SHP77 (cell line): ENCODE measurements at regions not wholly inside any gene's neighbourhood (a gene's known extent, or its start where the extent isn't known, plus 50 kb on each side); places are given as distances from the start of the nearest gene placed in this dataset.
"Not testable (repeated sequence)": the region's sequence is repeated elsewhere in the genome, so short reads cannot be mapped to it uniquely, and the experiment has no call there.

ENCODE experiments used
- DNase-seq, 2 experiments: peaks; one replicate each; lab custom pipeline; 2025; lab: John Stamatoyannopoulos, UW

- DNase-seq: not testable (repeated sequence)
These were observed 62.8 kb downstream of the SCP2D1 start for GRCh38 chr20:18876394-18876793.

GRCh38 chr20:18879262-18879661 lies 65.7 kb downstream of the SCP2D1 start:
- no peak for DNase-seq

GRCh38 chr20:18886756-18887155 lies 73.2 kb downstream of the SCP2D1 start:
- no peak for DNase-seq

DNA sequence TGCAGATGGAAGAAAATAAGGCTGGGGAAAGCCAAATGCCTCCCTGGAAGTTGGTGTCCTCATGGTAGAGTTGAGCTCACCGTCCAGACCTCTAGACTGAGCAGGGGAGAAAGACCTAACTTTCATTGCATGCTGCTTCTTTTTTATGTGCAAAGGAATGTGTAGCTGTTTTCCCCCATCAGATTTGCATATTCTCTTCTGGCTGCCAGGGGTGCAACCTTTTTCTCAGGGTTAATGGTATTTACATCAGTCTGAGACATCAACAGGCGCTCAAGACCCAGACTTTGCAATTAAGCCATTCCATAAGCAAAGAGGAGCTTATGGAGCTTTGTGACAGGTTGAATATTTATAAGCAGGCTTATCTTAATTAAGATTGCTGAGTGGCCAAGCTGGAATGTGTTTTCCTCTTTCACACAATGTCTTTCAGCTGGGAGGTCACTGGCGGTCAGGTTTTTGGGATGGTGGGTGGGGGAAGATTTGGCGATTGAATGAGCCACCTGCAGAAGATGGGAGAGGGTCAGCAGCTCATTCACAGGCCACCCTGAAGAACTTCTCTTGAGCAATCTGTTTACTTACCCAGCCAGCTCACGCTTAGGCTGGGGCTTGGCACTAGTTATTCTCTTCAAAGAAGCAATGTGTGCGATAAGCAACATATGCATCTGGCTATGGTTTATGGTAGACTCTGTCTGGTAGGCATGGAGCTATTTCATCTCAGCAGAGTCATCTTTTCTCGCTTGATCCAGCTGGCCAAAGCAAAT lies 88.6 kb downstream of the SCP2D1 start:
- no peak for DNase-seq

DNA sequence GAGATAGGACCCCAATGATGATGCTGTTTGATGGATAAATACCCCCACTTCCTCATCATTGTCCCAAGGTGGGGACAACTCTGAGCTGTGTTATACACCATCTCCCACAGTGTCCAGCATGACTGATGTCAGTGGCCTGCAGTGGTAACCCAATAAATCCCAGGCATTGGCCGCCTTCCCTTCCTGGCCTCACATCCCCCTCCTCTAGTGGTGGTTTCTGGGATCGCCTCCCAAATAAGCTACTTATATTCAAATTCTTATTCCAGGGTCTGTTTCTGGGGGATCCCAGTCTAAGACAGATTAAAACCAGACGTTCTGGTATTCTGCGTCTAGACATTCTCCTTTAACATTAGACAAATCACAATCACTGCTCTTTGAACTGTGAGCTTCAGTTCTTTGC lies 90.6 kb downstream of the SCP2D1 start:
- DNase-seq: no peak

GRCh38 chr20:18904624-18905023 lies 91.0 kb downstream of the SCP2D1 start:
- peak in 1 of 2 experiments; percentile 15 for DNase-seq

DNA sequence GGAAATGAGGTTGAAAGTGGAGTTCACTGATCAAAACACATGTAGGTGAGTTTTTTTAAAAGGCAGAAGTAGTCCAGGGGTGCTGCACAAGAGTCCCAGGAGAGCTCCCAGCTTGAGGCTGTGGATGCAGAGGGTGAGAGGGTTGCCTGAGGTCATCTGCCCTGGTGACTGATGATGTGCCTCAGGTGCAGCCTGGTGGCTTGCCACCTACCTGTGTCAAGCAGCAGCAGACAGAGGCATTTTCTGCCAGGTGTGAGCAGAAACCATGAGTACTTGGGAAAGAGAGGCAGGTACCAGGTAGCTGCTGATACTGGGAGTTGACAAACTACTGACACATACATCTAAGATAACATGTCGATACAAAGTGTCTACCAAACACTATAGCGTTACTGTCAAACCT lies 92.5 kb downstream of the SCP2D1 start:
- DNase-seq: no peak

DNA sequence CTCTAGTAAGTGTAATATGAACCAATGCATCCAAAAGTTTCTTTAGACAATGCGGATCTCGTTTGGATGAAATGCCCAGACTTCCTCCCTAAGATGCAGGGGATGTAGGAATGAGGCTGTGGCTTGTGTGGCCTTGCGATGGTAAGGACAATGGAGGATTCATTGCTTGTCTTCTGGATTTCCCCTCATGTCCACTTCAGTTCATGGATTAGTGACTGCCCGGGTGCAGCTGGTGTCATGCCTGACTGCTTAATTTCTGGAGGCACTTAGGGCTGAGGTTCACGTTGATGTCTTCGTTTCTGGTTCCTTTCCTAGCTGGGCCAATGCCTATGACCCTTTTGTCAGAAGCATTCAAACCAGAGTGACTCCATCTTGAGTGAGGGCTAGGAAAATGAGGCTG lies 93.8 kb downstream of the SCP2D1 start:
- DNase-seq: no peak

DNA sequence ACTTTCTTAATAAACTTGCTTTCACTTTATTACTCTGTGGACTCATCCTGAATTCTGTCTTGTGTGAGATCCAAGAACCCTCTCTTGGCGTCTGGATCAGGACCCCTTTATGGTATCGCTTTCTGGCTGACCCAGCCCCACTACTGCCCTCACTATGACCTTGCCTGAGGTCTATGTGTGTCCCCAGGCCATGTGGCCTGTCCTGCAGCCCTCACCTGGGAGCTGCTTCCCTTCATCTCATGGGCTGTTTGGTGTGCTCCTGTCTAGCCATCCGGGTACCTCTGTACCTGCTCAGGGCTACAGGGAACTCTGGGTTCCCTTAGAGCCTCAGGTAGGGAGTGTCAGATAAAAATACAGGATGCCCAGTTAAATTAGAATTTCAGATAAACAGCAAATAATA lies 94.5 kb downstream of the SCP2D1 start:
- DNase-seq: no peak

- no peak for DNase-seq
These were observed 95.7 kb downstream of the SCP2D1 start for GRCh38 chr20:18909254-18909653.

GRCh38 chr20:18913701-18914100 lies 100.1 kb downstream of the SCP2D1 start:
- no peak for DNase-seq

DNA sequence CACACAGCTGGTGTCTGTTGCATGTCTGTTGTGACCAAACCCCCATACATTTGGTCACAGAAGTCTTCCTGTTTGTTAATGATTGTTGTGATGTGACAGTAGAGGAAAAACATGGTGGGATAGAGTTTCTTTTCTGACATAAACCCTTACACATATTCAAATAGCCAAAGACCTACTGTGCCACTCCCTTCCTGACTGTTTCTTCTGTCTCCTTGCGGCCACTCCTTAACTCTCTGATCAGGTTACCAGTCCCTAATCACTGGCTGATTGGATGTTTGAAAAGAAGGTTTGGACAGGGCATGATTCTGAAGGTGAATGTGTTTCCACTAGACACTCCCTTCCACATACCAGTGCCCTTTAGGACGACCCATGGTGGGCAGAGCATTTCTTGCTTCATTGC lies 101.2 kb downstream of the SCP2D1 start:
- DNase-seq: no peak

DNA sequence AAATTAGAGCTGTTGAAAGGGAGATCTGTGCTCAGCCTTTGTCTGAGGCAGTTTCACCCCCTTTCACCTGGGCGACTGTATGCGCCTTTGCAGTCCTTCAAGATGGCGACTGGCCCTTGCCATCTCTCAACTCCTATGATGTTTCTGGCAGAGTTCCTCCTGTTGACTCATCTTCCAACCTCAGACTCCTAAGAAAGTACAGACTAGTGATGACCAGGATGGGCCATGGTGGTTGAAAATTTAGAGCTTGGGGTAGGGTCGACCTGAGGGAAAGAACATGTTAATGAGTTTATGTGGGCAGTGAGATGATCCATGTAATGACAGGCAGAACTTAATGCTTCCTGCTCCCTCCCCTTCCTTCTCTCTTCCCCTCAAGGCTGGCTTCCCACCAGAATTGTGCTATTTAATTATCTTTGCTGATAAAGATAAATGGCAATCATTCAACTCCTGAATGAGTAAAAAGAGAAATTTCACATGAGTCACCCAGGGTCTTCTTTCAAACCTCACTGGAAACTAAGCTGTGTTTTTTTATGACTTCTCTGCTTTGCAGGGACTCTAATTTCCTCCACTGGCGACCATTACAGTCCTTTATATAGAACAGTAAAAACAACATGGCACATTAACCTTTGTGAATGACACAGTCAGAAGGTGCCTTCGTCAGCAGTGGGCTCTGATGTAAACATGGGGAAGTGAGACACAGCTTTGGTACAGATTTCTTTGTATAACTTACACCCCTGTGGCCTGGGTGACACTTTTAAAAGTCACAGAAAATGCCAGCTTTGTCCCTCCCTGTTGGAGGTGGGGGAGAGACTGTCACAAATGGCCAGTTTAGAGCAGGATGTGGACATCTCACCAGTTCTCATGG lies 103.5 kb downstream of the SCP2D1 start:
- DNase-seq: no peak

- DNase-seq: no peak
These were observed 106.4 kb downstream of the SCP2D1 start for GRCh38 chr20:18919996-18920395.

DNA sequence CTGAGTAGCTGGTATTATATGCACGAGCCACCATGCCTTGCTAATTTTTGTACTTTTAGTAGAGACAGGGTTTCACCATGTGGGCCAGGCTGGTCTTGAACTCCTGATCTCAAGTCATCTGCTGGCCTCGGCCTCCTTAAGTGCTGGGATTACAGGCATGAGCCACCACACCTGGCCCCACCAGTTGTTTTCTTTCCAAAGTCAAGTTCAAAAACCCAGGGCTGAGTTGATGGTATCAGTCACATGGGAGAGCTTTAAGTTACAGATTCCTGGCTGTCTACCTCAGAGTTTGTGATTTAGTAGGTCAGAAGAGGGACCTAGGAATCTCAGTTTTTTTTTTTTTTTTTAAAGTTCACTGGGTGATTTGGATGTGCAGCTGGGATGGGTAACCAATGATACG lies 107.7 kb downstream of the SCP2D1 start:
- no peak for DNase-seq

- DNase-seq: no peak
These were observed 108.7 kb downstream of the SCP2D1 start for GRCh38 chr20:18922251-18922650.

DNA sequence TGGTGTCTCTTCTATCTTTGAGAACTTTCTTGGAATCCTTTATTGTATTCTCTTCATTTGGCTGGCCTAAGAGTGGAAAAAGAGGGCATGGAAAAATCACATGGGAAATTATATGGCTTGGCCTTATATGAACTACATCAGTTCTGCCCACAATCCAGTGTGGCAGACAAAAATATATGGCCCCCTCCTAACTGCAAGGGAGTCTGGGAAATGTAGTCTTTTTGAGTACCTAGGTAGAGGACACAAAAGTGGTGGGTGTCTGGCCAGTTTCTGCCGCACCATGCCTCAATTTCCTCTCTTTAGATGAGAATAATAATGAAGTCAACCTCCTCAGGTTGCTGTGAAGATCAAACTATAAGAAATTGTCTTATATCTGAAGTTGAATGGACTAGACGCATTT lies 109.3 kb downstream of the SCP2D1 start:
- no peak for DNase-seq

- DNase-seq: no peak
These were observed 113.4 kb downstream of the SCP2D1 start for GRCh38 chr20:18926965-18927364.

DNA sequence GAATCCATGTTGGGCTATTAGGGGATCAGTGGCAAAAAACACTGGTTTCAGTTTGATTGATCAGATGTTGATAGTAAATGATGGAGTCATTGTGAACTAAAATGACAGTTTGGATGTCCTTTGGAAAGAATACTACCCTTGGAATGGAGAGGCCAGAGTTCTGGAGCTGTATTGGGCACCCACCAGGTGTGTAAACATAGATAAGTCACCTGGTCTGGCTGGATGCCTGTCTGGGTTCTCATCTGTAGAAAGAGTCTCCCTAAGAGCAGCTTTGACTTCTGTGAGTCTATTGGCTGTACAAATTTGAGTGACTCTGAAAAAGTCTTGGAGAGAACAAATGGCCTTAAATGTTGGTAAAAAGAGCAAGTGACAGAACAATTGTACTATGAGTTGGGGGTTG lies 115.0 kb downstream of the SCP2D1 start:
- DNase-seq: no peak

- DNase-seq: no peak
These were observed 116.2 kb downstream of the SCP2D1 start for GRCh38 chr20:18929800-18930199.

- DNase-seq: no peak
These were observed 130.0 kb downstream of the SCP2D1 start for GRCh38 chr20:18943542-18943941.

DNA sequence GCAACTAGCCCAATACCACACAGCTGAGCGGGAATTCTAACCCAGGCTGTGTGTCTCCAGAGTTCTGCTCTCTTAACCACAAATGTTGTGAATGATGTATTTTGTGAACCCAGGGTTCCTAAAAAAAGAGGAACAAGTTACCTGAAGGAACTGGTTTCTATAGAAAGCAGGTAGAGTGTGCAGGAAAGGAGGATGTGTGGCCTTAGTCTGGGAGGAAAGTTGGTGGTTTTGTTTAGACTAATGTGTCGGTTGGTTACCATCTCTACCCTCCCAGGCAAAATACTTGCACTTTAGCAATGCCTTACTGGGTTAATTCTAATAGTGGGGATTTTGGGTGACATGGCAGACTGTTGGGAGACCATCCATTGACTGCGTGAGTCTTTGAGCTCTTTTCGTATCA lies 143.3 kb downstream of the SCP2D1 start:
- DNase-seq: no peak

GRCh38 chr20:18957328-18957727 lies 143.7 kb downstream of the SCP2D1 start:
- DNase-seq: no peak
